Liver (tissue), 3 donors: ENCODE measurements at regions not wholly inside any gene's neighbourhood (a gene's known extent, or its start where the extent isn't known, plus 50 kb on each side); places are given as distances from the start of the nearest gene placed in this dataset.

Source experiments
- ATF3 ChIP-seq: IDR thresholded peaks from 2 replicates; pipeline ENCODE4 v1.6.1; 2016; ENCODE audit warnings: antibody characterized with exemption
- CTCF ChIP-seq: fragments of 150-350 bp; IDR thresholded peaks from 2 replicates; pipeline ENCODE4 v1.5.1; 2017; ENCODE audit warnings: improper control_type of control experiment, low read depth, low read length; ENCODE audit not compliant: missing input control
- FOXA2 ChIP-seq: IDR thresholded peaks from 2 replicates; pipeline ENCODE4 v1.6.1; 2016; ENCODE audit warnings: antibody characterized with exemption
- HNF4A ChIP-seq, 2 donors: conservative IDR thresholded peaks; 2 replicates each; pipeline ENCODE4 v1.6.1; 2016; ENCODE audit warnings: antibody characterized with exemption in 2 of 2, mild to moderate bottlenecking in 2 of 2
- HNF4G ChIP-seq: IDR thresholded peaks from 2 replicates; pipeline ENCODE4 v1.6.1; 2016; ENCODE audit warnings: antibody characterized with exemption
- JUND ChIP-seq, 2 donors: IDR thresholded peaks; 2 replicates each; pipeline ENCODE4 v1.6.1; 2016; ENCODE audit warnings: antibody characterized with exemption in 2 of 2
- MAX ChIP-seq: IDR thresholded peaks from 2 replicates; pipeline ENCODE4 v1.6.1; 2016; ENCODE audit warnings: antibody characterized with exemption
- NR2F2 ChIP-seq: IDR thresholded peaks from 2 replicates; pipeline ENCODE4 v1.6.1; 2016; ENCODE audit warnings: antibody characterized with exemption
- RAD21 ChIP-seq, 2 donors: IDR thresholded peaks; 2 replicates each; pipeline ENCODE4 v1.6.1; 2016; ENCODE audit warnings: antibody characterized with exemption in 2 of 2, mild to moderate bottlenecking in 2 of 2
- REST ChIP-seq: IDR thresholded peaks from 2 replicates; pipeline ENCODE4 v1.6.1; 2016; ENCODE audit warnings: antibody characterized with exemption, mild to moderate bottlenecking
- RXRA ChIP-seq, 2 donors: IDR thresholded peaks; 2 replicates each; pipeline ENCODE4 v1.6.1; 2017 to 2018; ENCODE audit warnings: antibody characterized with exemption in 2 of 2, mild to moderate bottlenecking in 1 of 2
- SP1 ChIP-seq: IDR thresholded peaks from 2 replicates; pipeline ENCODE4 v1.6.1; 2018; ENCODE audit warnings: antibody characterized with exemption, mild to moderate bottlenecking
- YY1 ChIP-seq: IDR thresholded peaks from 2 replicates; pipeline ENCODE4 v1.6.1; 2016; ENCODE audit warnings: antibody characterized with exemption, mild to moderate bottlenecking
- ZBTB33 ChIP-seq: IDR thresholded peaks from 2 replicates; pipeline ENCODE4 v1.6.1; 2016; ENCODE audit warnings: antibody characterized with exemption
- donor health status: healthy.
- donor health status: healthy.

GRCh38 chr4:3682236-3683076, 83.7 kb upstream of the ADRA2C start:
- TF ChIP-seq ATF3 (no peak), MAX (no peak), CTCF (no peak), RAD21 (IDR thresholded peaks at IDR 0.05) (no peak), YY1 (no peak), FOXA2 (no peak), JUND (IDR thresholded peaks at IDR 0.05) (no peak), RXRA (IDR thresholded peaks at IDR 0.05) (no peak), REST (no peak), ZBTB33 (no peak), SP1 (no peak), HNF4A (conservative IDR thresholded peaks at IDR 0.05) (no peak), NR2F2 (no peak), HNF4G (no peak)
